Activated T-cell treated with anti-CD3 and anti-CD28 coated beads, Interleukin-2, amount 50 U/mL, for 4 hours (primary cell): ENCODE measurements at regions not wholly inside any gene's neighbourhood (a gene's known extent, or its start where the extent isn't known, plus 50 kb on each side); places are given as distances from the start of the nearest gene placed in this dataset.
A peak's percentile ranks its signal among the peaks of the same experiment; 100 is the strongest.
"Not testable (repeated sequence)": the region's sequence is repeated elsewhere in the genome, so short reads cannot be mapped to it uniquely, and the experiment has no call there.

Source experiments
- ATAC-seq, 2 donors: fragments of 200-7000 bp; cut with Tn5 transposase; one replicate each; pipeline ENCODE4 v1.10.0; 2021
- DNase-seq: peaks from one replicate; pipeline ENCODE4 v3.0.0-alpha.2; 2020
- H3K27me3 Mint-ChIP-seq: one replicate; pipeline ENCODE4 v1.8.0; 2021; ENCODE audit warnings: low read depth, mixed read lengths
- H3K36me3 Mint-ChIP-seq: one replicate; pipeline ENCODE4 v1.8.0; 2022; ENCODE audit warnings: mixed read lengths; ENCODE audit not compliant: insufficient read depth
- H3K4me1 Mint-ChIP-seq: one replicate; pipeline ENCODE4 v1.8.0; 2021; ENCODE audit warnings: low read depth, mixed read lengths
- H3K4me3 Mint-ChIP-seq: one replicate; pipeline ENCODE4 v1.8.0; 2021; ENCODE audit warnings: mild to moderate bottlenecking, moderate library complexity, mixed read lengths
- H3K9me3 Mint-ChIP-seq: one replicate; pipeline ENCODE4 v1.8.0; 2021; ENCODE audit warnings: mixed read lengths

DNA sequence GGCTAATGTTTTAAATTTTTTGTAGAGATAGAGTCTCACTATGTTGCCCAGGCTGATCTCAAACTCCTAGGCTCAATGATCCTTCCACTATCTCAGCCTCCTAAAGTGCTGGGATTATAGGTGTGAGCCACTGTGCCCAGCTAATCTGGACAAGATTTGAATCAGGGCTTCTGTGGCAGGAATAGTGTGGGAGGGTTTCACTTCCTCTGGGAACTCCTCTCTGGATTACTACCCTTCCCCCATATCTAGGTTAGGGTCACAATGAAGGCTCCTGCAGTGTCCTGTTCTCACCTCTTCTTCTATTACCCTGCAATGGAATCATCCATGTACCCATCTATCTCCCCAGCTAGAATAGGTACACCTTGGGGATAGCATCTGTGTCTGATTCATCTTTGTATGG lies 133.6 kb upstream of the RAB4A start:
- Mint-ChIP-seq H3K4me3 (no peak overlapping the region), H3K4me1 (peaks cover 41% of the 10 kb centered on the region), H3K9me3 (peaks cover 17% of the 10 kb centered on the region), H3K27me3 (no peaks in the 10 kb centered on the region), H3K36me3 (peaks cover 7% of the 10 kb centered on the region)
- ATAC-seq (no peak), DNase-seq (no peak)

- H3K27me3 Mint-ChIP-seq, result no peaks in the 10 kb centered on the region
- peaks cover 7% of the 10 kb centered on the region for H3K36me3 Mint-ChIP-seq
- peaks cover 17% of the 10 kb centered on the region for H3K9me3 Mint-ChIP-seq
- DNase-seq (no peak), ATAC-seq (no peak)
- no peak overlapping the region for H3K4me3 Mint-ChIP-seq
- H3K4me1 Mint-ChIP-seq, result peaks cover 41% of the 10 kb centered on the region
These were observed 132.9 kb upstream of the RAB4A start for GRCh38 chr1:229138058-229138457.

- Mint-ChIP-seq H3K36me3 (peaks cover 3% of the 10 kb centered on the region), H3K4me1 (peaks cover 41% of the 10 kb centered on the region), H3K9me3 (peaks cover 10% of the 10 kb centered on the region), H3K27me3 (no peaks in the 10 kb centered on the region), H3K4me3 (peak overlapping the region; percentile 60)
- DNase-seq, result no peak
- peak; percentile 76 to 77 for ATAC-seq
These were observed 131.4 kb upstream of the RAB4A start for GRCh38 chr1:229139331-229140118.

- DNase-seq (no peak), ATAC-seq (no peak)
- peak overlapping the region; percentile 13 for H3K4me3 Mint-ChIP-seq
These were observed 130.9 kb upstream of the RAB4A start for GRCh38 chr1:229140119-229140396.

DNA sequence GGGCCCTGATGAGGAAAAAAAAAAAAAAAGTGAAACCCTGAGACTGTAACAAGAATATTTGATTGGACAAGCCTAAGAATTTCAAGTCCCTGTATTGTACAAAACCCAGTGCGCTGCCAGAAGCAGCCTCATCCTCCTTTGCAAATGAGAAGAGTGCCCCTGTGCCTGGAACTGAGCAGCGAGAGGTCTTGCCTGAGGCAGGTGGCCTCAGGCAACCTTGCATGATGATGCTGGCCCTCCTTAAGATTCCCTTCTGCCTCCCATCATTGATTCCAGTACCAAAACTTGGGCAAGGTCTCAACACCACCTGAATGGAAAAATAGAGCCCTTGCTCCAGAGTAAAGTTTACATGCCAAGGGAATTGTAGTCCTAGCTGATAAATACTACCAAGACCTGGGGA lies 129.6 kb upstream of the RAB4A start:
- DNase-seq (no peak), ATAC-seq (no peak)
- Mint-ChIP-seq H3K36me3 (no peaks in the 10 kb centered on the region), H3K9me3 (no peaks in the 10 kb centered on the region), H3K4me3 (no peak overlapping the region), H3K27me3 (no peaks in the 10 kb centered on the region), H3K4me1 (peaks cover 40% of the 10 kb centered on the region)

More at GRCh38 chr1:229140119-229140396, 130.9 kb upstream of the RAB4A start:
- Mint-ChIP-seq H3K4me1 (peaks cover 41% of the 10 kb centered on the region), H3K9me3 (peaks cover 9% of the 10 kb centered on the region), H3K27me3 (no peaks in the 10 kb centered on the region), H3K36me3 (peaks cover under 1% of the 10 kb centered on the region)

GRCh38 chr1:229141689-229142377 lies 129.1 kb upstream of the RAB4A start:
- Mint-ChIP-seq H3K9me3 (no peaks in the 10 kb centered on the region), H3K36me3 (no peaks in the 10 kb centered on the region), H3K27me3 (peaks cover 2% of the 10 kb centered on the region), H3K4me1 (peaks cover 34% of the 10 kb centered on the region), H3K4me3 (no peak overlapping the region)
- no peak for ATAC-seq
- DNase-seq, result no peak

DNA sequence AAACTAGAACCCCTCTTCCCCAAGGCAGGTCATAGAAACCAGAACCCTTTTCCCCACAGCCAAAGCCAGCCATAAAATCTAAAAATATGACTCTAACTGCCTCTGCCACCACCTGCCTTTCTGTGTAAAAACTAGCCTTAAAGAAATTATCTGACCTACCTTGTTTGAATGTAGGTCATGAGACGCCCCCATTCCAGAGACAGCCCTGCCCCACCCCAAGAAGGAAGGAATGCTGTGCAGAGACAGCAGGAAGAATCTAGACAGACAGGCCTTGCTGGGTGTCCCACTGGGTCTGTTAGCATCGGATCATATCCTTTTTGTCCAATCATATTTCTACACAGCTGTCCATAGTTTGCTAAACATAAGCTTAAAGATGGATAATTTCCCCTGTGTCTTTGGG lies 128.4 kb upstream of the RAB4A start:
- DNase-seq (no peak), ATAC-seq (no peak)
- Mint-ChIP-seq H3K4me1 (peaks cover 28% of the 10 kb centered on the region), H3K4me3 (no peak overlapping the region), H3K36me3 (no peaks in the 10 kb centered on the region), H3K9me3 (no peaks in the 10 kb centered on the region), H3K27me3 (peaks cover 5% of the 10 kb centered on the region)

DNA sequence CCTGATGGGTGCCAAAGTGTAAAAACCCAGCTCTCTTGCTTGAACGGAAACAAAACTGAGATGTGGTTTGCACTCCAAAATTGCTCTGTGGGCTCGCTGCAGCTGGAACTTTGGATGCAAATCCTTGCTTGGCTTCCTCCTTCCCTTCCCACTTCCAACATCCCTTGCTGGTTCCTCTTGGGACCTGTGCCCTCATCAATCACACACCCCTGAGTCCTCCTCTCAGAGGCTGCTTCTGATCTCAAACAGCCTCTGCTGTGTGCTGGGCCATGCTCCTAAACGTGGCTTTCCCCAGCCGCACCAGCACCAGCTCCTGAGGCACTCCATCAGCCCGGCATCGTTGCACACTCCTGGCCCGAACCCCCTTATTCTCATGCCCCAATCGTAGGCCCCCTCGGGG lies 124.3 kb upstream of the RAB4A start:
- Mint-ChIP-seq H3K27me3 (peaks cover 5% of the 10 kb centered on the region), H3K4me1 (no peaks in the 10 kb centered on the region), H3K9me3 (no peaks in the 10 kb centered on the region), H3K4me3 (no peak overlapping the region), H3K36me3 (no peaks in the 10 kb centered on the region)
- no peak for DNase-seq
- no peak for ATAC-seq

GRCh38 chr1:229147072-229147471 lies 123.8 kb upstream of the RAB4A start:
- ATAC-seq (no peak), DNase-seq (no peak)
- peaks cover 5% of the 10 kb centered on the region for H3K27me3 Mint-ChIP-seq
- no peaks in the 10 kb centered on the region for H3K9me3 Mint-ChIP-seq
- no peak overlapping the region for H3K4me3 Mint-ChIP-seq
- no peaks in the 10 kb centered on the region for H3K36me3 Mint-ChIP-seq
- no peaks in the 10 kb centered on the region for H3K4me1 Mint-ChIP-seq

DNA sequence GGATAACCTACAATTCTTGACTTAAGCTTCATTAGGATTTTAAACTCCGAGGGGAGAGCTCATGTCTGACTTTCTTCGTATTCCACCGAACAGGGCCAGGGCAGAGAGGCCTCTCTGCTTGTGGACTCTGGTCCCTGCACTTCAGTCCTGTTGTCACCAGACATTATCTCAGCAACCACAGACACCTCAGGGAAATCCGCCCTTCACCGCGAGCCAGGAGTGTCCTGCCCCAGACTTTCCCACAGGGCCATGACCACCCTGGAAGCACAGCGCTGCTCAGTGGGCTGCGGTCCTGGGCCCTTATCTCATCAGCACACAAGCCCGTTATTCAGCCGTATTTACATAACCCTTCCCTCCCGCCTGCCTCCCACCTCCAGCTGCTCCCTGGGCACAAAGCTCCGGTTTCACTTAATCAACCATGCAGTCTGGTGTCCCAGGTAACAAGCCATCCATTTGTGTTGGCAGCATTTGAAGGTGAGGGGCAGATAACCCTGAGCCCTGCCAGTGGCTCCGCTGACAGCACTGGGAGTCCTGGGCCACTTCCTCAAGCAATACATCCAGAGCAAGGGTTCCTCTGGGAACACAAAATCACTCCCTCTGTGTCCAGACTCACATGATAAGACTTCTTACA lies 122.8 kb upstream of the RAB4A start:
- DNase-seq (no peak), ATAC-seq (no peak)
- Mint-ChIP-seq H3K36me3 (no peaks in the 10 kb centered on the region), H3K9me3 (no peaks in the 10 kb centered on the region), H3K27me3 (peaks cover 5% of the 10 kb centered on the region), H3K4me1 (no peaks in the 10 kb centered on the region), H3K4me3 (no peak overlapping the region)

GRCh38 chr1:229148743-229149142 lies 122.2 kb upstream of the RAB4A start:
- Mint-ChIP-seq H3K27me3 (peaks cover 5% of the 10 kb centered on the region), H3K4me3 (no peak overlapping the region), H3K9me3 (no peaks in the 10 kb centered on the region), H3K36me3 (no peaks in the 10 kb centered on the region), H3K4me1 (peaks cover 2% of the 10 kb centered on the region)
- ATAC-seq, result no peak
- DNase-seq, result no peak

- Mint-ChIP-seq H3K9me3 (no peaks in the 10 kb centered on the region), H3K4me3 (no peak overlapping the region), H3K27me3 (peaks cover 5% of the 10 kb centered on the region), H3K4me1 (peaks cover 4% of the 10 kb centered on the region), H3K36me3 (no peaks in the 10 kb centered on the region)
- no peak for DNase-seq
- no peak for ATAC-seq
These were observed 121.5 kb upstream of the RAB4A start for GRCh38 chr1:229149435-229149834.

DNA sequence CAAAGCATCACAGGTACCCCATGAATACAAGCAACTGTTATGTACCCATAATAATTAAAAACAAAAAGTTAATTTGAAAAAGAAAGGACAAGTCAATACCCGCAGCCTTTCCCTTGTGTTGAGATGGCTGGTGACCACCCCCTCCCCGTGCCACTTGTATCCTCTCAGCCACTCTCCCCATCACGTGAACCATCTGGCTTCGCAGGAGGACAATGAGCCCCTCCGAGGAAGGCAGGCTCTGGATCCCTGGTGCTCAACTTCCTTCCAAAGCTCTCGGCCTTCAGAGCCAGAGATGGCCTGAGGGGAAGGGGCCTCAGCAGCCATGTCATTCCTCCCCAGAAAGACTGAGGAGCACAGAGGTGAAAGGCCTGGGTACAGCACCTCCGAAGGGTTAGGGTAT lies 120.4 kb upstream of the RAB4A start:
- Mint-ChIP-seq H3K4me3 (no peak overlapping the region), H3K4me1 (peaks cover 12% of the 10 kb centered on the region), H3K27me3 (peaks cover 5% of the 10 kb centered on the region), H3K9me3 (no peaks in the 10 kb centered on the region), H3K36me3 (no peaks in the 10 kb centered on the region)
- DNase-seq, result no peak
- no peak for ATAC-seq

DNA sequence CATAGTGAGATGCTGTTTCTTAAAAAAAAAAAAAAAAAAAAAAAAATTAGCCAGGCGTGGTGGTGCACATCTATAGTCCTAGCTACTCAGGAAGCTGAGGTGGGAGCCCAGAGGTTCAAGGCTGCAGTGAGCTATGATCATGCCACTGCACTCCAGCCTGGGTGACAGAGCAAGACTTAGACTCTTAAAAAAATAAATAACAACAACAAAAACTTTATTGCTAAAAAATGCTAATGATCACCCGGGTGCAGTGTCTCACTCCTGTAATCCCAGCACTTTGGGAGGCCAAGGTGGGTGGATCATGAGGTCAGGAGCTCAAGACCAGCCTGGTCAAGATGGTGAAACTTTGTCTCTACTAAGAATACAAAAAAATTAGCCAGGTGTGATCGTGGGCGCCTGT lies 119.5 kb upstream of the RAB4A start:
- not testable (repeated sequence) for H3K36me3 Mint-ChIP-seq, DNase-seq, H3K9me3 Mint-ChIP-seq, H3K4me3 Mint-ChIP-seq, ATAC-seq, H3K27me3 Mint-ChIP-seq
- peaks cover 15% of the 10 kb centered on the region for H3K4me1 Mint-ChIP-seq

DNA sequence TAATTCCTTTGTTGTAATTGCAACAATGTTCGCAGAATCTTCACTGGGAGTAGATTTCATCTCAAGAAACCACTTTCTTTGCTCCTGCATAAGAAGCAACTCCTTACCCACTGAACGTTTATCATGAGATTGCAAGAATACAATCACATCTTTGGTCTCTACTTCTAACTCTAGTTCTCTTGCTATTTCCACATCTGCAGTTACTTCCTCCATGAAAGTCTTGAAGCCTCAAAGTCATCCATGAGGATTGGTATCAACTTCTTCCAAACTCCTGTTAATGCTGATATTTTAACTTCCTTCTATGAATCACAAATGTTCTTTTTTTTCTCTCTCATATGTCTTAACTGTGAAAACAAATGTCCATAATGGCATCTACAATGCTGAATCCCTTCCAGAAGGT lies 118.6 kb upstream of the RAB4A start:
- Mint-ChIP-seq H3K4me3 (no peak overlapping the region), H3K9me3 (no peaks in the 10 kb centered on the region), H3K4me1 (peaks cover 15% of the 10 kb centered on the region), H3K36me3 (no peaks in the 10 kb centered on the region), H3K27me3 (no peaks in the 10 kb centered on the region)
- no peak for DNase-seq
- no peak for ATAC-seq
